GM12864 (cell line): ENCODE measurements at regions not wholly inside any gene's neighbourhood (a gene's known extent, or its start where the extent isn't known, plus 50 kb on each side); places are given as distances from the start of the nearest gene placed in this dataset.

Source experiments
- DNase-seq: peaks from one replicate; pipeline ENCODE4 v3.0.0-alpha.2; 2011; ENCODE audit warnings: low read depth
- H3K4me3 ChIP-seq: 2 replicates; pipeline ENCODE4 v1.5.1; 2011; ENCODE audit warnings: mild to moderate bottlenecking, low read depth, low read length, control low read depth
- CTCF ChIP-seq: IDR thresholded peaks from 2 replicates; pipeline ENCODE4 v1.5.1; 2011; ENCODE audit warnings: low read depth, mild to moderate bottlenecking, moderate library complexity, low read length, control low read depth, inconsistent platforms; ENCODE audit errors: missing control alignments

GRCh38 chr1:58932859-58933598 is 149.2 kb upstream of the JUN start:
- H3K4me3 ChIP-seq, result no peak overlapping the region
- no peak for DNase-seq
- TF ChIP-seq CTCF, result no peak

GRCh38 chr1:58933599-58933926 is 149.7 kb upstream of the JUN start:
- no peak overlapping the region for H3K4me3 ChIP-seq
- DNase-seq, result no peak
- no peak for TF ChIP-seq CTCF

GRCh38 chr1:58934706-58935105 is 150.9 kb upstream of the JUN start:
- DNase-seq, result no peak
- H3K4me3 ChIP-seq, result no peak overlapping the region
- TF ChIP-seq CTCF, result no peak

- no peak overlapping the region for H3K4me3 ChIP-seq
- no peak for TF ChIP-seq CTCF
- DNase-seq, result no peak
Observed at GRCh38 chr1:58936973-58937372, 153.1 kb upstream of the JUN start.

GRCh38 chr1:58939146-58939545 is 155.3 kb upstream of the JUN start:
- DNase-seq, result no peak
- TF ChIP-seq CTCF, result no peak
- no peak overlapping the region for H3K4me3 ChIP-seq

- H3K4me3 ChIP-seq, result no peak overlapping the region
- DNase-seq, result no peak
- TF ChIP-seq CTCF, result no peak
Observed at GRCh38 chr1:58939666-58940370, 156.0 kb upstream of the JUN start.
